Skeletal muscle tissue (tissue), 3 donors: ENCODE measurements at regions not wholly inside any gene's neighbourhood (a gene's known extent, or its start where the extent isn't known, plus 50 kb on each side); places are given as distances from the start of the nearest gene placed in this dataset.

ENCODE experiments used
- H3K27ac ChIP-seq: one replicate; pipeline ENCODE4 v1.7.0; 2013; ENCODE audit warnings: mild to moderate bottlenecking, low read depth, low read length, inconsistent platforms
- H3K27me3 ChIP-seq, 3 donors: one replicate each; pipeline ENCODE4 v1.7.0; 2013; ENCODE audit warnings: low read length in 3 of 3; ENCODE audit not compliant: control insufficient read depth in 3 of 3, insufficient read depth in 3 of 3
- H3K36me3 ChIP-seq, 3 donors: one replicate each; pipeline ENCODE4 v1.7.0; 2013; ENCODE audit warnings: low read length in 3 of 3; ENCODE audit not compliant: control insufficient read depth in 3 of 3, insufficient read depth in 3 of 3
- H3K4me1 ChIP-seq, 3 donors: one replicate each; pipeline ENCODE4 v1.7.0; 2013; ENCODE audit warnings: low read length in 3 of 3, mild to moderate bottlenecking in 3 of 3; ENCODE audit not compliant: control insufficient read depth in 3 of 3, insufficient read depth in 3 of 3
- H3K4me3 ChIP-seq, 3 donors: one replicate each; pipeline ENCODE4 v1.7.0; 2013; ENCODE audit warnings: low read length in 3 of 3
- H3K9ac ChIP-seq, 3 donors: one replicate each; pipeline ENCODE4 v1.7.0; 2013; ENCODE audit warnings: low read length in 3 of 3, mild to moderate bottlenecking in 3 of 3, moderate library complexity in 2 of 3, low read depth in 1 of 3
- H3K9me3 ChIP-seq, 3 donors: one replicate each; pipeline ENCODE4 v1.7.0; 2013; ENCODE audit warnings: low read length in 3 of 3; ENCODE audit not compliant: control insufficient read depth in 3 of 3
- donor health status: Osteomylitis.

GRCh38 chr14:84108746-84109457, 1421.0 kb upstream of the FLRT2 start:
- H3K9ac ChIP-seq = no peak overlapping the region
- H3K36me3 ChIP-seq = no peaks in the 10 kb centered on the region
- no peak overlapping the region for H3K4me3 ChIP-seq
- no peak overlapping the region for H3K27ac ChIP-seq
- no peaks in the 10 kb centered on the region for H3K4me1 ChIP-seq
- H3K27me3 ChIP-seq = no peaks in the 10 kb centered on the region
- peaks cover 0 to 3% (median 0%) of the 10 kb centered on the region in 3 donors for H3K9me3 ChIP-seq

- Histone ChIP-seq H3K9ac (no peak overlapping the region), H3K9me3 (peaks cover 0 to 3% (median 0%) of the 10 kb centered on the region in 3 donors), H3K4me1 (no peaks in the 10 kb centered on the region), H3K36me3 (no peaks in the 10 kb centered on the region), H3K27me3 (no peaks in the 10 kb centered on the region), H3K4me3 (no peak overlapping the region), H3K27ac (no peak overlapping the region)
Measured at GRCh38 chr14:84112589-84112988, 1417.4 kb upstream of the FLRT2 start.

GRCh38 chr14:84125676-84126075, 1404.3 kb upstream of the FLRT2 start:
- Histone ChIP-seq H3K27me3 (no peaks in the 10 kb centered on the region), H3K36me3 (no peaks in the 10 kb centered on the region), H3K27ac (no peak overlapping the region), H3K4me3 (no peak overlapping the region), H3K9me3 (no peaks in the 10 kb centered on the region), H3K4me1 (no peaks in the 10 kb centered on the region), H3K9ac (no peak overlapping the region)

- no peaks in the 10 kb centered on the region for H3K4me1 ChIP-seq
- no peaks in the 10 kb centered on the region for H3K27me3 ChIP-seq
- no peaks in the 10 kb centered on the region for H3K9me3 ChIP-seq
- no peak overlapping the region for H3K9ac ChIP-seq
- no peaks in the 10 kb centered on the region for H3K36me3 ChIP-seq
- H3K4me3 ChIP-seq = no peak overlapping the region
- no peak overlapping the region for H3K27ac ChIP-seq
Measured at GRCh38 chr14:84127495-84127894, 1402.4 kb upstream of the FLRT2 start.

- Histone ChIP-seq H3K27ac (no peak overlapping the region), H3K27me3 (no peaks in the 10 kb centered on the region), H3K9me3 (no peaks in the 10 kb centered on the region), H3K4me3 (no peak overlapping the region), H3K9ac (no peak overlapping the region), H3K4me1 (no peaks in the 10 kb centered on the region), H3K36me3 (no peaks in the 10 kb centered on the region)
Measured at GRCh38 chr14:84128050-84128449, 1401.9 kb upstream of the FLRT2 start.

GRCh38 chr14:84129007-84129406, 1400.9 kb upstream of the FLRT2 start:
- H3K27me3 ChIP-seq = no peaks in the 10 kb centered on the region
- no peaks in the 10 kb centered on the region for H3K9me3 ChIP-seq
- no peak overlapping the region for H3K27ac ChIP-seq
- no peaks in the 10 kb centered on the region for H3K4me1 ChIP-seq
- H3K4me3 ChIP-seq = no peak overlapping the region
- no peak overlapping the region for H3K9ac ChIP-seq
- no peaks in the 10 kb centered on the region for H3K36me3 ChIP-seq

- Histone ChIP-seq H3K27ac (no peak overlapping the region), H3K4me1 (no peaks in the 10 kb centered on the region), H3K9me3 (no peaks in the 10 kb centered on the region), H3K36me3 (no peaks in the 10 kb centered on the region), H3K4me3 (no peak overlapping the region), H3K27me3 (no peaks in the 10 kb centered on the region), H3K9ac (no peak overlapping the region)
Measured at GRCh38 chr14:84129941-84130340, 1400.0 kb upstream of the FLRT2 start.

- Histone ChIP-seq H3K36me3 (no peaks in the 10 kb centered on the region), H3K9me3 (no peaks in the 10 kb centered on the region), H3K9ac (no peak overlapping the region), H3K27ac (no peak overlapping the region), H3K27me3 (no peaks in the 10 kb centered on the region), H3K4me1 (no peaks in the 10 kb centered on the region), H3K4me3 (no peak overlapping the region)
Measured at GRCh38 chr14:84131924-84132323, 1398.0 kb upstream of the FLRT2 start.

- Histone ChIP-seq H3K9ac (no peak overlapping the region), H3K27me3 (no peaks in the 10 kb centered on the region), H3K36me3 (no peaks in the 10 kb centered on the region), H3K4me1 (no peaks in the 10 kb centered on the region), H3K9me3 (no peaks in the 10 kb centered on the region), H3K4me3 (no peak overlapping the region), H3K27ac (no peak overlapping the region)
Measured at GRCh38 chr14:84144166-84144565, 1385.8 kb upstream of the FLRT2 start.

- Histone ChIP-seq H3K4me3 (no peak overlapping the region), H3K36me3 (no peaks in the 10 kb centered on the region), H3K27ac (no peak overlapping the region), H3K4me1 (no peaks in the 10 kb centered on the region), H3K27me3 (no peaks in the 10 kb centered on the region), H3K9ac (no peak overlapping the region), H3K9me3 (no peaks in the 10 kb centered on the region)
Measured at GRCh38 chr14:84152452-84152851, 1377.5 kb upstream of the FLRT2 start.
